ENCODE measurements at regions not wholly inside any gene's neighbourhood (a gene's known extent, or its start where the extent isn't known, plus 50 kb on each side); places are given as distances from the start of the nearest gene placed in this dataset.

DNA sequence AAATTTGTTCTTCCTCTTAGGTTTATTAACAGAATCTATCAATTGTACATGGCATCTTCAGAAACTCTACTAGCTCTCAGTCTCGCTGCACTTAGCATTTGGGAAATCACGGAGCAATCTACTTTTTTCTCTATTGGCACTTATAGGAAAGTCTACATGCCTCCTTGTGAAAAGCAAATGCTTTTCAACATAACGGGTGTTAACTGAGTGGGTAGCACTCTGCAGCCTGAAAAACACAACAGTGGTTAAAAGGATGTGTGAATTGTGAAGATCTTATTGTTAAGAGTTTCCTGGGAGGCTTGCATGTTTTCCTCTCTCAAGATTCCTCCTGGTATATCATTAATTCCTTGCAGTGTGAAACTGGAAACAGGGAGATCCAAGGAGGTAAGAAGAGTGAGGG is 204.2 kb upstream of the SESN3 start:
- H3K27ac ChIP-seq: no peak overlapping the region
- intact Hi-C loops (cut with DNase I): no loop called here
- ATAC-seq (no peak), DNase-seq (no peak)
- no peaks in the 10 kb centered on the region for H3K36me3 ChIP-seq
- TF ChIP-seq, protein P1, sequence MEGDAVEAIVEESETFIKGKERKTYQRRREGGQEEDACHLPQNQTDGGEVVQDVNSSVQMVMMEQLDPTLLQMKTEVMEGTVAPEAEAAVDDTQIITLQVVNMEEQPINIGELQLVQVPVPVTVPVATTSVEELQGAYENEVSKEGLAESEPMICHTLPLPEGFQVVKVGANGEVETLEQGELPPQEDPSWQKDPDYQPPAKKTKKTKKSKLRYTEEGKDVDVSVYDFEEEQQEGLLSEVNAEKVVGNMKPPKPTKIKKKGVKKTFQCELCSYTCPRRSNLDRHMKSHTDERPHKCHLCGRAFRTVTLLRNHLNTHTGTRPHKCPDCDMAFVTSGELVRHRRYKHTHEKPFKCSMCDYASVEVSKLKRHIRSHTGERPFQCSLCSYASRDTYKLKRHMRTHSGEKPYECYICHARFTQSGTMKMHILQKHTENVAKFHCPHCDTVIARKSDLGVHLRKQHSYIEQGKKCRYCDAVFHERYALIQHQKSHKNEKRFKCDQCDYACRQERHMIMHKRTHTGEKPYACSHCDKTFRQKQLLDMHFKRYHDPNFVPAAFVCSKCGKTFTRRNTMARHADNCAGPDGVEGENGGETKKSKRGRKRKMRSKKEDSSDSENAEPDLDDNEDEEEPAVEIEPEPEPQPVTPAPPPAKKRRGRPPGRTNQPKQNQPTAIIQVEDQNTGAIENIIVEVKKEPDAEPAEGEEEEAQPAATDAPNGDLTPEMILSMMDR (IDR thresholded peaks at IDR 0.05): no peak
- no peaks in the 10 kb centered on the region for H3K27me3 ChIP-seq
- peaks cover 5% of the 10 kb centered on the region for H3K4me1 ChIP-seq
- H3K9me3 ChIP-seq: no peaks in the 10 kb centered on the region
- no peak overlapping the region for H3K4me3 ChIP-seq

DNA sequence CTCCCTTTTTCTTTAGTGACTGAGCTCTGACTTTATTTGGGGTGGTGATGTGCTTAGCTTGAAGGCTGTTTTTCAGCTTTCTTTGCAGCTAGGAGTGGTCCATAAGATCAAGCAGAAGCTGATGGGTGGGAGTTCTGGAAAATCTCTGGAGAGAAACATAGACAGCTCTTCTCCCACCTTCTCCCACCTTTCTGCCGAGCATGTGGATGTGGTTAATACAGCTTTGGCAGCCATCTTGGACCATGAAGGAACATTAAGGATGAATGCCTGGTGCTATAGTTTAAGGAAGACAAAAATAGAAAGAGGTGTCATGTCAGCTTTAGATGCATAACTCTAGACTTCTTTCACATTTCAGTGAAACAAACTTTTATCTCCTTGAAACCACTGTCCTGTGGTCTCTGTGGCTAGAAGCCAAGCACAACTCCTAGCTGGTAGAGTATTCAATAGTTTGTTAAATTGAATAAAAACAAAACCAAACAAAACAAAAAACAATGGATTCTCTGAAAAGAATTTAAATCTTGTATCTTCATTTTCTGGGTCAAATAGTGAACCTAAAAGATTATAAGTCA is 203.6 kb upstream of the SESN3 start:
- Histone ChIP-seq H3K9me3 (no peaks in the 10 kb centered on the region), H3K4me1 (peaks cover 5% of the 10 kb centered on the region), H3K27me3 (no peaks in the 10 kb centered on the region), H3K36me3 (no peaks in the 10 kb centered on the region), H3K27ac (no peak overlapping the region), H3K4me3 (no peak overlapping the region)
- ATAC-seq: no peak
- DNase-seq: no peak
- TF ChIP-seq, protein P1 (IDR thresholded peaks at IDR 0.05): no peak
- intact Hi-C loops (cut with DNase I): no loop called here

DNA sequence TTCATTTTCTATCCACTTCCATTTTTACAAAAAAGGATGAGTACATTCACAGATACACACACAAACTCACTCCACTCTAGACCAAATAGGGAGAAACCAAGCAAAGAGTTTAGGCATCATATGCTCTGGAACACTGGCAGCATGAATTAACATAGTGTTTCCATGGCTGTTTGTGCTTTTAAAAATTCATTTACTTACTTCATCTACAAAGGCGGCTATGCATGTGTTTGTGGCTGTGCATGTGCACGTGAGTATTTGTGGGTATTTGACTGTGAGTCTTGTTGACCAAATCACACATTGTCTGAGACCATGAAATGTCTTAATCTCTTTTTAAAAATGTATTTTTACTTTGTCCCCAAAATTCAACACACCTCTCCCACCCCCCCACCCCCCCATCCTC is 203.0 kb upstream of the SESN3 start:
- no peak overlapping the region for H3K27ac ChIP-seq
- no peaks in the 10 kb centered on the region for H3K36me3 ChIP-seq
- intact Hi-C loops (cut with DNase I): no loop called here
- TF ChIP-seq, protein P1 (IDR thresholded peaks at IDR 0.05): no peak
- DNase-seq (no peak), ATAC-seq (no peak)
- peaks cover 5% of the 10 kb centered on the region for H3K4me1 ChIP-seq
- no peak overlapping the region for H3K4me3 ChIP-seq
- no peaks in the 10 kb centered on the region for H3K27me3 ChIP-seq
- H3K9me3 ChIP-seq: no peaks in the 10 kb centered on the region

DNA sequence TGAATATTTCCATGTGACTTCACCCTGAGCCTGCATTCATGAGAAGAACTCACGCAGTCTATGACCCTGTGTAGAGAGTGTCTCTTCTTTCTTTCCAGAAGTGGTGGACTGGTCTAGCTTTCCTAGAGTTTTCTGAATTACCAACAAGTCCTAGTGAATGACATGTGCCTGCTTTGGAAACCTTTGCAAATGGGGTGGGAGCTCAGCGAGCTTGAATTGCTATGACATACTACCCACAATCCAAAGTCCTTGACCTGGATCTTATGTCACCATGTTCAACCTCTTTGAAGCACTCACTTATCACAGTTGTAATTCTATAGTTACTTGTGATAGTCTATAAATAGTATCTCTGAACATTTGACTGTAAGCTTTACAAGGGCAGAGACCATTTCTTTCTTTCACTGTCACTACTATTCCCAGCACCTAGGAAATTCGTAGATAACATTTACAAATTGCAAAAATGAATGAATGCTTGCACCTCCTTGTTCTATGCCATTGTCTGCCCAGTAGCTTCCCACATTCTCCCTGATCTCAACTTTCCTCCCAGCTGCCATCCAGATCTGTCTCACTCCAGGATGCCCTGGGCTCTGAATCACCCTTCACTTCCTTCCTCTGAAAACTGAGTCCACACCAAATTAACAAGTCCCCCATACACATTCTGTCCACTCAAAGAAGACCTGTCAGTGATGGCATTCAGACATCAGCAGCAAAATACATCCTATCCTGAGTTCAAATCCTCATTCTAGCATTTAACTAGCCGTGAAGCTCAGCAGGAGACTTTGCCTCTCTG is 201.9 kb upstream of the SESN3 start:
- no peak for ATAC-seq
- H3K9me3 ChIP-seq: no peaks in the 10 kb centered on the region
- H3K4me1 ChIP-seq: peaks cover 5% of the 10 kb centered on the region
- H3K36me3 ChIP-seq: no peaks in the 10 kb centered on the region
- no peaks in the 10 kb centered on the region for H3K27me3 ChIP-seq
- TF ChIP-seq, protein P1 (IDR thresholded peaks at IDR 0.05): no peak
- intact Hi-C loops (cut with DNase I): no loop called here
- DNase-seq: no peak
- no peak overlapping the region for H3K4me3 ChIP-seq
- no peak overlapping the region for H3K27ac ChIP-seq

DNA sequence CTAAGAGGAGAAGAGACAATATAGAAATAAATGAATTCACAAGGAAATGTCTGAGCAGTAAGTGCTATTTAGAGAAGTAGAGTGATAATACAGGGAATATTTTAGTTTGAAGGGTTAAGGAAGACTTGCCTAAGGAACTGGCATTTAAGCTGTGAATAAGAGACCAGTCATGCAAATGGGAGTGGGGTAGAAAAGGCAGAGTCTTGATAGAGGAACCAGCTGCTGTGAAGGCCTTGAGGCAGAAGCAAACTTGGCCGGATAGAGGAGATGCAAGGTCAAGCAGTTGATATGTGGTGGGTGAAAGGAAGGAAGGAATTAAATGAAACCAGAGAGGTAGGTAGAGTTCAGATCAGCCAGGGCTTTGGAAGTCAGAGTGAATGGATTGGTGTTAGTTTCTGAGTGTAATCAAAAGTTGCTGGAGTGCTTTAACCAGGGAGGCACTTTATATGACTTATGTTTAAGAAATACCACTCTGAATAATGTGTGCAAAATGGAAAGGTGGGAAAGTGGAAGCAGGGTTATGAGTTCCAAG is 198.4 kb upstream of the SESN3 start:
- intact Hi-C loops (cut with DNase I): no loop called here

More for the DNA sequence above, 198.4 kb upstream of the SESN3 start:
- TF ChIP-seq, protein P1 (IDR thresholded peaks at IDR 0.05): no peak
- H3K36me3 ChIP-seq: no peaks in the 10 kb centered on the region
- H3K27me3 ChIP-seq: no peaks in the 10 kb centered on the region
- ATAC-seq (no peak), DNase-seq (no peak)
- no peaks in the 10 kb centered on the region for H3K9me3 ChIP-seq
- H3K4me3 ChIP-seq: no peak overlapping the region
- no peak overlapping the region for H3K27ac ChIP-seq
- H3K4me1 ChIP-seq: no peaks in the 10 kb centered on the region

All from upper lobe of right lung (tissue), 1 donor.